Coronary artery (tissue), 2 donors: ENCODE measurements at regions not wholly inside any gene's neighbourhood (a gene's known extent, or its start where the extent isn't known, plus 50 kb on each side); places are given as distances from the start of the nearest gene placed in this dataset.
A peak's percentile ranks its signal among the peaks of the same experiment; 100 is the strongest.

Source experiments
- DNase-seq: peaks from one replicate; pipeline ENCODE4 v3.0.0-alpha.2; 2017; ENCODE audit warnings: low spot score
- H3K27ac ChIP-seq, 2 donors: fragments of 200-600 bp; sonication (generic); one replicate each; pipeline ENCODE4 v1.5.1; 2016 to 2019
- H3K4me3 ChIP-seq: fragments of 200-600 bp; sonication (generic); 2 replicates; pipeline ENCODE4 v1.5.1; 2016; ENCODE audit warnings: mild to moderate bottlenecking, moderate library complexity
- TF ChIP-seq, protein P1 (sequence below): fragments of 200-600 bp; sonication (generic); IDR thresholded peaks from one replicate; pipeline ENCODE4 v1.5.1; 2019; ENCODE audit warnings: antibody characterized with exemption

DNA sequence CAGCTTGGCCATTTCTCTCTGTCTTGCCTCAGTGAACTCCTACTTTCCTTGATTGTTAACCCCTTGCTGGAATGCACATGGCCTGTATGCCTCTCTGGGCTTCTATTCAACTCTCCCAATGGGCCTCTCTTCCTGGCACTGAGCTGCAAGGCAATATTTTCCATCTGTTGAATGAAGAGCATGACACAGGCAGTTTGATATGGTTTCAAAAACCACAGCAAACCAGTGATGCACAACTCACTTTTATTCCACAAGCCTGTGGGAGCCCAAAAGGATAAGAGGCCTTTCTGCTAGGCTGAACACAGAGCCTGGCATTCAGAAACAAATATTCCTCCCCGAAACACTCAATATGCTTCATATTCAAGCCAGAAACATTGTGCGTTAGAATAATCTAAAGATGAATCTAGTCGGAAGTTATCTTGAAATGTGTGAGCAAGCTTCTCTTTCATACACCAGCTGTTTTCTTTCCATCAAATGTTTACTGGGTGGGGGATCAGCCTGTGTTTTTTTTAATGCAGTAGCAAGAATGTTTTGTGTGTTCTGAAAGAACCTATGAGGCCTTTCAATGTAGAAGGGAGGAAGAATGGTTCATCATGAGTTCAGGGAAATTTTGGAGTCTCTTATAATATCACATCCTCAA lies 443.1 kb upstream of the SPRY2 start:
- Histone ChIP-seq H3K27ac (peak overlapping the region in 1 of 2 donors; percentile 38), H3K4me3 (no peak overlapping the region)
- TF ChIP-seq, protein P1, sequence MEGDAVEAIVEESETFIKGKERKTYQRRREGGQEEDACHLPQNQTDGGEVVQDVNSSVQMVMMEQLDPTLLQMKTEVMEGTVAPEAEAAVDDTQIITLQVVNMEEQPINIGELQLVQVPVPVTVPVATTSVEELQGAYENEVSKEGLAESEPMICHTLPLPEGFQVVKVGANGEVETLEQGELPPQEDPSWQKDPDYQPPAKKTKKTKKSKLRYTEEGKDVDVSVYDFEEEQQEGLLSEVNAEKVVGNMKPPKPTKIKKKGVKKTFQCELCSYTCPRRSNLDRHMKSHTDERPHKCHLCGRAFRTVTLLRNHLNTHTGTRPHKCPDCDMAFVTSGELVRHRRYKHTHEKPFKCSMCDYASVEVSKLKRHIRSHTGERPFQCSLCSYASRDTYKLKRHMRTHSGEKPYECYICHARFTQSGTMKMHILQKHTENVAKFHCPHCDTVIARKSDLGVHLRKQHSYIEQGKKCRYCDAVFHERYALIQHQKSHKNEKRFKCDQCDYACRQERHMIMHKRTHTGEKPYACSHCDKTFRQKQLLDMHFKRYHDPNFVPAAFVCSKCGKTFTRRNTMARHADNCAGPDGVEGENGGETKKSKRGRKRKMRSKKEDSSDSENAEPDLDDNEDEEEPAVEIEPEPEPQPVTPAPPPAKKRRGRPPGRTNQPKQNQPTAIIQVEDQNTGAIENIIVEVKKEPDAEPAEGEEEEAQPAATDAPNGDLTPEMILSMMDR, result no peak
- DNase-seq, result no peak

DNA sequence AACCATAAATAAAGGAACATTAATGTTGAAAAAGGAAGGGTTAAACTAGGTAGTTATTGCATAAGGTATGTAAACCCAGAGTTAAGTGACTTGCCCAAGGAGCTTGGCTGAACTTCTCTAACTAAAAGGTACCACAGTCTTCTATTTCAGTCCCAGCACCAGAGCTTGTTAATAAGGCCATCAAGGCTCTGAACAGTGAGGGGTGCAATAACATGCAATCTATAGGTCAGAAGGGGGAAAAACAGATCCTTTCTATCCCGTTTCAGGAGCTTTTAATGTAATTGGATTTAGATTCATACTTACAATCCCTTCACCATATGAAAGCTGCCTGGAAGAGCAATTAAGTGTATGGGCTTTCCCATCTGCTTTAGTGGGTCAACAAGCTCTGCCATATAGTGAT lies 441.5 kb upstream of the SPRY2 start:
- Histone ChIP-seq H3K4me3 (no peak overlapping the region), H3K27ac (no peak overlapping the region)
- TF ChIP-seq, protein P1, result no peak
- DNase-seq, result no peak

DNA sequence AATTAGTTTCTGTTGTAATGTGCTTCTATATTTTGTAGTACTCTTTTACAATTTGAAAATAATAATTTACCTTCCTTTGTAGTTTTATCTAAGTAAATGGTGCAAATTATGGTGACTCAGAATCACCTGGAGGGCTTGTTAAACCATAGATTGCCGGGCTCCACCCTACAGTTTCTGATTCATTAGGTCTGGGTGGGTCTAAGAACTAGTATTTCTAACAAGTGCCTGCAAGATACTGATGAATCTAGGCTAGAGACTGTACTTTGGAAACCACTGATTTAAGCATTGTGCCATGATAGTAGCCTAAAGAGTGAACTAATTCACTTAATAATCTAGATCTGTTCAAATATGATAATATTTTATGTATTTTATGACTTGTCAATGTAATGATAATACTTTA lies 437.4 kb upstream of the SPRY2 start:
- TF ChIP-seq, protein P1, result no peak
- H3K27ac ChIP-seq, result no peak overlapping the region
- DNase-seq, result no peak
- H3K4me3 ChIP-seq, result no peak overlapping the region

DNA sequence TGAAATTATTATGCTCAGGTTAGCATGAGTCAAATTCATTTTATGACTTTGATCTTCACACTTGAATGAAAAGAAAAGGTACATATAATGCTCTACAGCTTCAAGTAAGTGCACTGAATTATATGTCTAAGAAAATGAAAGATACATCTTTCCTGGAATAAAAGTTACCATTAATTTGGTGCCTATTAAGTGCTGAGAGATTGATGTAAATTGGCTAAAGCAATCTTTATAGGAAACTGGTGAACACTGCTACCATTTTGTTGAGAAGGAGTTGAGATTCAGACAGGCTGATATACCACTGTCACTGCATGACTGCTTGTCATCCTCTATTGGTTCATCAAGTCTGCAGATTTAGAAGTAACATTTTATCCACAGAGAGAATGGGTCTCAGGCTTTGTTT lies 416.8 kb upstream of the SPRY2 start:
- DNase-seq, result no peak
- TF ChIP-seq, protein P1, result no peak
- Histone ChIP-seq H3K27ac (no peak overlapping the region), H3K4me3 (no peak overlapping the region)

DNA sequence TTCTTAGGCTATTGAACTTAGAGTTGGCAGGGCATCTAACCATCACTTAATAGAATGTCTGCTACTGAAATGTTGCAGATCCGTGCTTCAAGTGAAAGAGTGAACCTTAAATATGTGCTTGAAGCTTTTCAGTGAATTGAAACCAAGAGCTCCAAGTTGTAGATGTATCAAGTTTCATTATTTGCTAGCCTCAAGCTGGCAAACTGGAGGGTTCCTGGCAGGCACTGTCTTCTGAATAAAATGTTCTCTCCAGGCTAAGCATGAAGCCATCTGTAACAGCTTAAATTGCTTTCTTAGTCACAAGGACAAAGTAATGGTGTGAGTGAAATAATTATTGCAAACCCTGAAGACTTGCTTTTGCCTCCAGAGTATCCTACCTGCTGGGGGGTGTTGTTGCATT lies 415.0 kb upstream of the SPRY2 start:
- DNase-seq, result no peak
- Histone ChIP-seq H3K4me3 (no peak overlapping the region), H3K27ac (no peak overlapping the region)
- TF ChIP-seq, protein P1, result no peak

DNA sequence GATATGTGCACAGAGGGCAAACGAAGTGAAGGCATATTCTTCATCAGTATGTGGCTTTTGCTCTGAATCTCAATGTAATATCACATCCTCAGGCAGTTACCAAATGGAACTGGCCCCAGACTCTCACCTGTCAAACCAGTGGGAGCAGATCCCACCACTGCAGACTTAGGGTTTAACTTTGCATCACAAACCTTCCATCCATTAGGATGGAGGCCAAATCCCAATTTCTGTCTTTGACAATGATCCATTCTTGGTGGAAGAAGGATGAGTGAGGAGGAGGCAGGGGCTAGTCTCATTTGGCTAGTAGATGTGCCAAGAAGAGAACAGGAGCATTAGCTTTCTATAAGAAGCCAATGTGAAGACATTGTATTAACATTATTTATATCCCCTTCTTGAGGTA lies 413.5 kb upstream of the SPRY2 start:
- Histone ChIP-seq H3K27ac (no peak overlapping the region), H3K4me3 (no peak overlapping the region)
- TF ChIP-seq, protein P1, result no peak
- no peak for DNase-seq

DNA sequence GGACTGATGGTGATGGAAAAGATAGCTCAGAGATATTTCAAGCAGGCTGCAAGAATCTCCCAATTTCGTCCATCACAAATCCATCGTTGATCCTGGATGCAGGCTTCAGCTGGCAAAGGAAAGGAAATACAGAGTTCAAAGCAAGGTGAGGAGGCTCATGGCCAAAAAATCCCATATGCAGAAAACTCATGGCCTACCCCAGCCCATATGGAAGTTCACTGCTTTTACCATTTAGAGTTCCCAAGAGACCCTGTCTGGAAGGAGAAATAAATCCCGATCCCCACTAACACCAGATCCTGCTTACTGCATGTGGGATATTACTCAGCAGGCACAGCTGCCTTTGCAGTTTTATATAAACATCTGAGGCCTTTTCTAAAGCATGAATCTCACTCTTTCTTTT lies 412.9 kb upstream of the SPRY2 start:
- TF ChIP-seq, protein P1, result no peak
- DNase-seq, result no peak
- Histone ChIP-seq H3K27ac (no peak overlapping the region), H3K4me3 (no peak overlapping the region)
